MCF 10A (cell line): ENCODE measurements at regions not wholly inside any gene's neighbourhood (a gene's known extent, or its start where the extent isn't known, plus 50 kb on each side); places are given as distances from the start of the nearest gene placed in this dataset.

Source experiments
- BruUV-seq: library from RNA; stranded (reverse); fragments of 400-500 nt; replicated peaks from 2 replicates; lab custom pipeline; 2021; lab: Mats Ljungman, UMichigan
- CTCF ChIA-PET: fragments of 300-600 bp; sonication (Branson Sonifier 250); formaldehyde crosslinking; extraction: SDS; loops from one replicate; lab custom pipeline; 2021; ENCODE audit warnings: antibody characterized with exemption, inconsistent platforms; lab: Yijun Ruan, JAX
- POLR2A ChIA-PET: fragments of 300-600, 350-650 bp; sonication (Branson Sonifier 250); formaldehyde crosslinking; extraction: SDS; loops from one replicate; lab custom pipeline; 2020; ENCODE audit warnings: antibody characterized with exemption, inconsistent platforms; lab: Yijun Ruan, JAX
- DNase-seq: peaks from one replicate; pipeline ENCODE4 v3.0.0-alpha.2; 2018; ENCODE audit not compliant: unreplicated experiment
- H3K27ac Mint-ChIP-seq: one replicate; pipeline ENCODE4 v1.8.0; 2022; ENCODE audit warnings: mild to moderate bottlenecking, low read depth, mixed read lengths; ENCODE audit not compliant: unreplicated experiment
- H3K27me3 Mint-ChIP-seq: one replicate; pipeline ENCODE4 v1.8.0; 2022; ENCODE audit warnings: mixed read lengths; ENCODE audit not compliant: insufficient read depth, unreplicated experiment
- H3K36me3 Mint-ChIP-seq: one replicate; pipeline ENCODE4 v1.8.0; 2022; ENCODE audit warnings: mild to moderate bottlenecking, moderate library complexity, mixed read lengths; ENCODE audit not compliant: insufficient read depth, unreplicated experiment
- H3K4me1 Mint-ChIP-seq: one replicate; pipeline ENCODE4 v1.8.0; 2022; ENCODE audit warnings: mixed read lengths; ENCODE audit not compliant: insufficient read depth, unreplicated experiment
- H3K4me3 Mint-ChIP-seq: one replicate; pipeline ENCODE4 v1.8.0; 2022; ENCODE audit warnings: mild to moderate bottlenecking, moderate library complexity, mixed read lengths; ENCODE audit not compliant: unreplicated experiment
- H3K9me3 Mint-ChIP-seq: one replicate; pipeline ENCODE4 v1.8.0; 2022; ENCODE audit warnings: mixed read lengths; ENCODE audit not compliant: unreplicated experiment
- CTCF ChIP-seq: fragments of 200-600 bp; IDR thresholded peaks from one replicate; pipeline ENCODE4 v1.8.0; 2022; ENCODE audit warnings: antibody characterized with exemption, mild to moderate bottlenecking; ENCODE audit not compliant: unreplicated experiment
- intact Hi-C: fragments of 100-400 bp; cut with micrococcal nuclease; formaldehyde crosslinking; loops from 2 replicates; pipeline ENCODE4 v1.14.1; 2022

DNA sequence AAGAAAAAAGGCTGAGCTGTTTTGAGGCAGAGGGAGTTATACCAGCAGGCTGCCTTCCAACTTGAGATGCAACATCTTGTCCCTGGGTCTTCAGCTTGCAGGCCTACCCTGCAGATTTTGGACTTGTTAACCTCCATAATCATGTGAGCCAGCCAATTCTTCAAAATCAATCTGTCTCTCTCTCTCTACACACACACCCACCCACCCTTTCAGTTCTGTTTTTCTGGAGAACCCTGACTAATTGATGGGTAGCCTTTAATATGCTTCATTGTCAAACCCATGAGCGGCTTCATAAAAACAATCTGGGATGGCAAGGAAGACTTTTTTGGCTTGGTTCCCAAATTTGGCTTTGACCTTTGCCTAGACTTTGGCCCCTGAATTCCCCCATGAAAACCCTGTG is 113.9 kb downstream of the TMX1 start:
- Mint-ChIP-seq H3K27me3 (no peaks in the 10 kb centered on the region), H3K4me3 (no peak overlapping the region), H3K9me3 (no peaks in the 10 kb centered on the region), H3K36me3 (no peaks in the 10 kb centered on the region), H3K27ac (no peak overlapping the region), H3K4me1 (peaks cover 24% of the 10 kb centered on the region)
- no peak for TF ChIP-seq CTCF
- ChIA-PET CTCF (no interaction called here), POLR2A (interaction anchor here (0.6 kb wide), 1 partner anchor 967 kb away, joined by 3 read pairs; no protein-coding TSS in a partner anchor)
- BruUV-seq: no TSS peak
- intact Hi-C loops: no loop called here
- no peak for DNase-seq

- no peak for TF ChIP-seq CTCF
- no peak for DNase-seq
- H3K9me3 Mint-ChIP-seq: no peaks in the 10 kb centered on the region
- CTCF ChIA-PET: no interaction called here
- POLR2A ChIA-PET: no interaction called here
- H3K4me3 Mint-ChIP-seq: no peak overlapping the region
- H3K27ac Mint-ChIP-seq: peak overlapping the region; percentile 40
- intact Hi-C loops: no loop called here
- no TSS peak for BruUV-seq
- H3K4me1 Mint-ChIP-seq: peaks cover 24% of the 10 kb centered on the region
- H3K36me3 Mint-ChIP-seq: no peaks in the 10 kb centered on the region
- H3K27me3 Mint-ChIP-seq: no peaks in the 10 kb centered on the region
Observed at GRCh38 chr14:51354846-51355245, 114.8 kb downstream of the TMX1 start.

GRCh38 chr14:51356381-51356780 is 116.3 kb downstream of the TMX1 start:
- DNase-seq: peak; percentile 33
- ChIA-PET POLR2A (interaction anchor here (0.6 to 3.3 kb wide), 10 partner anchors 11 to 423 kb away, joined by 3 to 11 read pairs (median 4); no protein-coding TSS in a partner anchor), CTCF (interaction anchor here (0.7 kb wide), 1 partner anchor 8 kb away, joined by 3 read pairs; no protein-coding TSS in a partner anchor)
- Mint-ChIP-seq H3K4me1 (peaks cover 24% of the 10 kb centered on the region), H3K27me3 (no peaks in the 10 kb centered on the region), H3K9me3 (no peaks in the 10 kb centered on the region), H3K4me3 (no peak overlapping the region), H3K36me3 (no peaks in the 10 kb centered on the region), H3K27ac (peak overlapping the region; percentile 87)
- no peak for TF ChIP-seq CTCF
- BruUV-seq: no TSS peak
- intact Hi-C loops: no loop called here

GRCh38 chr14:51357250-51357649 is 117.2 kb downstream of the TMX1 start:
- Mint-ChIP-seq H3K27me3 (no peaks in the 10 kb centered on the region), H3K36me3 (no peaks in the 10 kb centered on the region), H3K27ac (peak overlapping the region; percentile 87), H3K9me3 (no peaks in the 10 kb centered on the region), H3K4me3 (peak overlapping the region; percentile 24), H3K4me1 (peaks cover 24% of the 10 kb centered on the region)
- DNase-seq: no peak
- ChIA-PET CTCF (interaction anchor here (1.6 kb wide), 1 partner anchor 295 kb away, joined by 5 read pairs; no protein-coding TSS in a partner anchor), POLR2A (interaction anchor here (0.7 to 3.3 kb wide), 6 partner anchors 12 to 423 kb away, joined by 3 to 11 read pairs (median 4); no protein-coding TSS in a partner anchor)
- no TSS peak for BruUV-seq
- TF ChIP-seq CTCF: no peak
- intact Hi-C loops: no loop called here
